HG03097 (cell line): ENCODE measurements at regions not wholly inside any gene's neighbourhood (a gene's known extent, or its start where the extent isn't known, plus 50 kb on each side); places are given as distances from the start of the nearest gene placed in this dataset.
"Not testable (repeated sequence)": the region's sequence is repeated elsewhere in the genome, so short reads cannot be mapped to it uniquely, and the experiment has no call there.

ENCODE experiments used
- ATAC-seq: cut with Tn5 transposase; IDR thresholded peaks from one replicate; pipeline ENCODE4 v1.9.1; 2021; ENCODE audit not compliant: unreplicated experiment, low FRiP score

DNA sequence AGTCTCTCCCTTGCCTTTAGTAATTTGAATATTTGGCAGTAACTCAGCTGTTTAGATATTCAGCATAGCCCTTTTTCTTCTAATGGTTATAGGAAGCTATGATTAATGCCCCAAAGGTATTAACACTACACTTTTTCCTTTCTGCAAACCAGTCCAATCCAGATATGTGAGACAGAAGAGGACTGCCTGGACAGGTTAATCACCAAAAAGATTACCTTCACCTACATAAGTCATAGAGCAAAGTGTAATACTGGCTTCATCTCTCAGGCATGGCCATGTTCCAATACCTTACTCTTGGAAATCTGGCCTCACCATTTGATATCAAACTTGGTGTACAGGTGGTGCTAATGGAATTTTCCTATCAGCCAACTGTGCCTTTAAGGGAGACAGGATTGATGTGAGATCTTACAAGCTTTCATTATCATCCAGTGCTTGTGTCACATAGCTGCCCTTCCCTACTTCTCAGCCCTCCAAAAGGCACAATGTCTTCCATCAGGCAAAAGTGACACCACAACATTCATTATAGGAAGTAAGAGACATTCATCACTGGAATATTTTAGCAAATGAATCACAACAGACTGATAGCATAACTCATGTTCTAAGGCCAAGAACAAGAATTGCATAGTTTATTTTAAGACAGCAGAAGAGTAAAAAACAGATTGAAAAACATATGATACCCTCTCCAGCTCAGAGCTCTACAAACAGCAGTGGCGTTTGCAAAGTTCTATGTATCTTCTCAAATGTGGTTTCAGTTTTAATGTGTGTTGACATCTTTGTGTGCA is 91.2 kb upstream of the PAM start:
- ATAC-seq = no peak

DNA sequence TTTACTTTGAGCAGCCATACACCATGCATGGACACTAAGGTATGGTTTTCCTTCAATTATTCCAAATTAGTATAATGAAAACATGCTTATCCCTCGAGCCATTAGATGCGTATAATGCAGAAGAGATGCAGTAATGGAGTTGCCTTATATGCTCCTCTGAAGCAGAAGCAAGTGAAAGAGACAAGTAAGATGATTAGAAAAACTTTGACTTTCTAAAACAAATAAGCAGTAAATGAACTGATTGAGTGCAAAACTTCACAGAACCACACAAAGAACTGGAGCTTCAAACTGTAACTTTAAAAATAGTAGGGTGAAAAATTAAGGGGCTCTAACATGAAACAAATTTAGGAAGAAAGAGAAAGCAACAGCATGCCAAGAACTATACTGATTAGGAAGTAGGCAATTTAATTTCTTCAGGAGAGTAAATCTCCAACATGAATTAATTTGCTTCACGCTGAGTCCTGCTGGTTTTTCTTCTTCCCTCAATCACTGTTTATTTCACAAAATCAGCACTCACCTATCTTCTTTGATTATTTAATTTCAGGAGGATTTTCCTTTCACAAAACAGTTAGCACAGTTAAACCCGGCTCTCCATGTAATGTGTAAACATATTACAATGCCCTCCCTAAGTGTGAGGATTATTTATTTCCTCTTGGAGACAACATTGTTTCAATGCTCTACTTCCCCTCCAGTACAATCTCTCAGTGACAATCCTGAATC is 90.3 kb upstream of the PAM start:
- no peak for ATAC-seq

DNA sequence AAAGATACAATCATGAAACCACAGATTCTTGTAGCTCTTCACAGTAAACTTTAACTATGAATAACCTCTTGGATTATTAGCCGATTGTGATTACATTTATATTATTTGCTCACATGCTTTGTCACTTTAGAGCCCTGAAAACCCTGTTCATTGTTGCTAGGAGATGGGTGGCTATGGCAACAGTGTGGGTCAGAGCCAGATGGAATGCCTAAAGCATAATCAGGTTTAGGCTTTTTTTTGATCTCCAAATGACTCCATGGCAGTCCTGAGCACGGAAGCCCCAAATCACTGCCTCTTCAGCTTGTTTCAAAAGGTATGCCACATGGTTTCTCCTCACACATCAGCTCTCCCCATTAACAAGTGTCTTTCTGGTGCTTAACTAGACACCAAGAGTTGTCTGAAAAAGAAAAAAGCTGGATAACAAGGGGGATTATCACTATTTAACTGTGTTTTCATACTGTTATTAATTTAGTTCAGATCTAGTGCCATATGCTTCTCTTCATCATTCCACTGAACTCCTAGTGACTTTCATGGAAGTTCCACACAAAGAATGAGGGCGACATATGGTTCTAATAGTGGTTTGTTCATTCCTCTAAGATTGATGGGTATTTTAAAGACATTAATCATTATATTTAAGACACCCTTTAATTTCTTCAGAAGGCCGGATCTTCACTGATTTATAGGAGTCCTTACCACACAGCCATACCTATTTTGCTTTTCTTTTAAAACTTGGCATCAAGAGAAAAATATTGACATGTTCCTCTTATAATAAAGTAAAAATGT is 88.8 kb upstream of the PAM start:
- no peak for ATAC-seq

DNA sequence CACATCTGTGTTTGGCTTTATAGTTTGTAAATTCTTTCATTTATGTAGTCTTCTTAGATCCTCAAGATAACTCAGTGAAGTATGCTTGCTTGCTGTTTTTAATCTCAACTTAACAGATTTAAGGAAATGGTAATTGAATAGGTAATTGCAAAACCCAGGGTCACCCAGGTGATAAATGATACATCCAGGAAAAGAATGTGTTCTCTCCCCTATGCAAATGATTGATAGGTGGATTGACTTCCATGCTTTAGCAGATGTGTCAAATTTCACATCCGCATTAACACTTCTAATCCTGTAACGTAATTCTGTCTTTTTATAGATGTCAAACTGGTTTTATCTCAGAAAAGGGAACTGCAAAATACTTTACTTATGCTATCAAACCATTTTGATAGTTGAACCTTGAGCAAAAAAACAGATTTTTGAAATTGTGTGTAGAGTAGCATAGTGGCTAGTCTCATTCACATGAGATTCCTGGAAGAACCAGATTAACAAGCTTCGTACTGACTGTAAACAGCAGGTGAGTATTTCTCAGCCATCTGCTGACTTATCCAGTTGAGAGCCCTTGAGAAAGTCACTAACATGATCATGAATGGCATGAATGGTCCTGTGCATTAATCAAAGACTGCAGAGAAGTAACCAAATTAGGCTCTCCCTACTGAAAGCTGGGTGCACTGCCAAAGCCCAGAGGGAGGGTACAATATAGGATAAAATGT is 86.7 kb upstream of the PAM start:
- no peak for ATAC-seq

- ATAC-seq = no peak
Observed at GRCh38 chr5:102670224-102670836, 84.8 kb upstream of the PAM start.

DNA sequence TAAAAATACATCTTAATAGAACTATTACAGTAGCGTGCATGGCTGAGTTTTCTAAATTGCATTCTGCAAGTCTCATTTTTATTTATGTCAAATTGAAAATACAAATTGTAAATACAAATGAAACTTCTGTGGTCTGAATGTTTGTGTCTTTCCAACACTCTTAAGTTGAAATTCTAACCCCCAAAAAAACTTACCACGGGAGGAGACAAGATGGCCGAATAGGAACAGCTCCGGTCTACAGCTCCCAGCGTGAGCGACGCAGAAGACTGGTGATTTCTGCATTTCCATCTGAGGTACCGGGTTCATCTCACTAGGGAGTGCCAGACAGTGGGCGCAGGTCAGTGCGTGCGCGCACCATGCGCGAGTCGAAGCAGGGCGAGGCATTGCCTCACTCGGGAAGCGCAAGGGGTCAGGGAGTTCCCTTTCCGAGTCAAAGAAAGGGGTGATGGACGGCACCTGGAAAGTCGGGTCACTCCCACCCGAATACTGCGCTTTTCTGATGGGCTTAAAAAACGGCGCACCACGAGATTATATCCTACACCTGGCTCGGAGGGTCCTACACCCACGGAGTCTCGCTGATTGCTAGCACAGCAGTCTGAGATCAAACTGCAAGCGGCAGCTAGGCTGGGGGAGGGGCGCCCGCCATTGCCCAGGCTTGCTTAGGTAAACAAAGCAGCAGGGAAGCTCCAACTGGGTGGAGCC is 83.9 kb upstream of the PAM start:
- ATAC-seq = not testable (repeated sequence)

GRCh38 chr5:102678267-102679058 is 76.6 kb upstream of the PAM start:
- no peak for ATAC-seq

DNA sequence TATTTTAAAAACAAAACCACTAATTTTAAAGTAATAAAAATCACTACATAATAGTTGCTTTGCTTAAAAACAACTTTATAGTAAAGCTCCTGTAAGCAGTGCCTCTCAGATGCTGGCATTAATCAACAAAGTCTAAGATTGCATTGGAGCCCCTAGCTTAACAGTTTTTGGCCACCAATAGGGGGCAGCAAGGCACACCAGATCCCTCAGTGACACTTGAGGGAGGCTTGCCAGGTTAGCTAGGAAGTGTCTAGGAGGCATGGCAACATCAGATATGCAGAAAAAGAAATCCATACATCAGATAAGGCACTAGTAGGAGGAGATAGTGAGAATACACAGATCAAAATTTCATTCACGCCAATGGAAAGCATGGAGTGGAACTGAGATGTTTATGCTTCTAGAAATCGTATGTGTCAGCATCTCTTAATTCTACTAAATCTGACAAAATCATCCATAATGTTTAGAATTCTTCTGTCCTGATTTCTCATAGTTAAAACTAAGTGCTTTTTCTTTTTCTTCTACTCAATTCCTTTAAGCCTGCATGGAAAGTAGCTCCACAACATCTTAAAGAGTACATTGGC is 73.6 kb upstream of the PAM start:
- ATAC-seq = peak; percentile 89

GRCh38 chr5:102682101-102682647 is 72.9 kb upstream of the PAM start:
- no peak for ATAC-seq

DNA sequence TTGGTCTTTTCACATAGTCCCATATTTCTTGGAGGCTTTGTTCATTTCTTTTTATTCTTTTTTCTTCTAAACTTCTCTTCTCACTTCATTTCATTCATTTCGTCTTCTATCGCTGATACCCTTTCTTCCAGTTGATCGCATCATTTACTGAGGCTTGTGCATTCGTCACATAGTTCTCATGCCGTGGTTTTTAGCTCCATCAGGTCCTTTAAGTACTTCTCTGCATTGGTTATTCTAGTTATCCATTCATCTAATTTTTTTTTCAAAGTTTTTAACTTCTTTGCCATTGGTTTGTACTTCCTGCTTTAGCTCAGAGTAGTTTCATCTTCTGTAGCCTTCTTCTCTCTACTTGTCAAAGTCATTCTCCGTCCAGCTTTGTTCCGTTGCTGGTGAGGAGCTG is 67.0 kb upstream of the PAM start:
- ATAC-seq = not testable (repeated sequence)

DNA sequence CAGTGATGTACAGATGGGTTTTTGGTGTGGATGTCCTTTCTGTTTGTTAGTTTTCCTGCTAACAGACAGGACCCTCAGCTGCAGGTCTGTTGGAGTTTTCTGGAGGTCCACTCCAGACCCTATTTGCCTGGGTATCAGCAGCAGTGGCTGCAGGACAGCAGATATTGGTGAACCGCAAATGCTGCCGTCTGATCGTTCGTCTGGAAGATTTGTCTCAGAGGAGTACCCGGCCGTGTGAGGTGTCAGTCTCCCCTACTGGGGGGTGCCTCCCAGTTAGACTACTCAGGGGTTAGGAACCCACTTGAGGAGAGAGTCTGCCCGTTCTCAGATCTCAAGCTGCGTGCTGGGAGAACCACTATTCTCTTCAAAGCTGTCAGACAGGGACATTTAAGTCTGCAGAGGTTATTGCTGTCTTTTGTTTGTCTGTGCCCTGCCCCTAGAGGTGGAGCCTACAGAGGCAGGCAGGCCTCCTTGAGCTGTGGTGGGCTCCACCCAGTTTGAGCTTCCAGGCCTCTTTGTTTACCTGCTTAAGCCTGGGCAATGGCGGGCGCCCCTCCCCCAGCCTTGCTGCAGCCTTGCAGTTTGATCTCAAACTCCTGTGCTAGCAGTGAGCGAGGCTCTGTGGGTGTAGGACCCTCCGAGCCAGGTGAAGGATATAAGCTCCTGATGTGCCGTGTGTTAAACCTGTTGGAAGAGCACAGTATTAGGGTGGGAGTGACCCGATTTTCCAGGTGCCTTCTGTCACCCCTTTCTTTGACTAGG is 66.3 kb upstream of the PAM start:
- not testable (repeated sequence) for ATAC-seq

DNA sequence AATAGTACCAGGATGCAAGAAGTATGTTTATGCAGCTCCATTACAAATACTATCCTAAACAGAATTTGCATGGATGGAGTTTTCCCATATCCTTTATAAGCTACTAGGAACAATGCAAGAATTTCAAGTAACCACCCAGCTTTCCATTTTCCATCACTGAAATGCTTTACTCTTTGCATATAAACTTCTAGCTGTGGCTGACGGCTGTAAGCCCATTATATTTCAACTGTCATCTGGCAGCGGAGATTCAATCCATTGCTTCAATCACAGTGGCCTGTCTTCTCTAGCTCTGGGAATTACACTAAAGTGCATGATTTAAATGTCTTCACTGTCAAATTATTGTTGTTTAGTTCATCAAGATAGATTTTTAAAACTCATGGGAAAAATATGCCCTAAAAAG is 64.2 kb upstream of the PAM start:
- no peak for ATAC-seq

DNA sequence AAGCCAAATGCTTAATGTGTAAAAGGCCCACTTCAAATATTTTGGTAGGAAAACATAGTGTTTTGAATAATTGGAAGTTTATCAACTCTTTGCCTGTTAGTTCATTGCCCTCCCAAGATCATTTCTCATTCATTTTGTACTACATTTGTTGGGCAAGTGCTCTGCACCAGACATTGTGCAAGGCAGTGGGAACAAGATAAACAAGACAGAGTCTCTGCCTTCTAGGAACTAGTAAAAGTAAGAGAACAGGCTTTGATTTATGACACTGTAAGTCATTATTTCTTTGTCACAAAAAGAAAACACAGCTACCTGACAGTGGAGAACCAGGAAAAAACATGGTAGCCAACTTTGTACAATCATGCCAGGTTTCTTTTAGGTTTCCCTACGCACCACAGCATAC is 63.7 kb upstream of the PAM start:
- no peak for ATAC-seq

GRCh38 chr5:102700120-102700831 is 54.8 kb upstream of the PAM start:
- ATAC-seq = no peak

- no peak for ATAC-seq
Observed at GRCh38 chr5:102700916-102701315, 54.2 kb upstream of the PAM start.

GRCh38 chr5:102701748-102702147 is 53.4 kb upstream of the PAM start:
- no peak for ATAC-seq
